ENCODE measurements at regions not wholly inside any gene's neighbourhood (a gene's known extent, or its start where the extent isn't known, plus 50 kb on each side); places are given as distances from the start of the nearest gene placed in this dataset.
A peak's percentile ranks its signal among the peaks of the same experiment; 100 is the strongest.

GRCh38 chr20:4507288-4507719 lies 179.0 kb upstream of the PRNP start:
- H3K9me3 Mint-ChIP-seq (ENCODE audit: unreplicated experiment): peaks cover 4% of the 10 kb centered on the region
- peaks cover 13% of the 10 kb centered on the region for H3K4me1 Mint-ChIP-seq (ENCODE audit: unreplicated experiment)
- no peak overlapping the region for H3K4me3 Mint-ChIP-seq (ENCODE audit: unreplicated experiment)
- no peaks in the 10 kb centered on the region for H3K27me3 Mint-ChIP-seq (ENCODE audit: unreplicated experiment)
- peak overlapping the region; percentile 6 for H3K27ac Mint-ChIP-seq (ENCODE audit: unreplicated experiment)
- no peak for DNase-seq (ENCODE audit: extremely low spot score, unreplicated experiment)
- TF ChIP-seq, protein P1, sequence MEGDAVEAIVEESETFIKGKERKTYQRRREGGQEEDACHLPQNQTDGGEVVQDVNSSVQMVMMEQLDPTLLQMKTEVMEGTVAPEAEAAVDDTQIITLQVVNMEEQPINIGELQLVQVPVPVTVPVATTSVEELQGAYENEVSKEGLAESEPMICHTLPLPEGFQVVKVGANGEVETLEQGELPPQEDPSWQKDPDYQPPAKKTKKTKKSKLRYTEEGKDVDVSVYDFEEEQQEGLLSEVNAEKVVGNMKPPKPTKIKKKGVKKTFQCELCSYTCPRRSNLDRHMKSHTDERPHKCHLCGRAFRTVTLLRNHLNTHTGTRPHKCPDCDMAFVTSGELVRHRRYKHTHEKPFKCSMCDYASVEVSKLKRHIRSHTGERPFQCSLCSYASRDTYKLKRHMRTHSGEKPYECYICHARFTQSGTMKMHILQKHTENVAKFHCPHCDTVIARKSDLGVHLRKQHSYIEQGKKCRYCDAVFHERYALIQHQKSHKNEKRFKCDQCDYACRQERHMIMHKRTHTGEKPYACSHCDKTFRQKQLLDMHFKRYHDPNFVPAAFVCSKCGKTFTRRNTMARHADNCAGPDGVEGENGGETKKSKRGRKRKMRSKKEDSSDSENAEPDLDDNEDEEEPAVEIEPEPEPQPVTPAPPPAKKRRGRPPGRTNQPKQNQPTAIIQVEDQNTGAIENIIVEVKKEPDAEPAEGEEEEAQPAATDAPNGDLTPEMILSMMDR (IDR thresholded peaks at IDR 0.05): no peak
- no peaks in the 10 kb centered on the region for H3K36me3 Mint-ChIP-seq (ENCODE audit: unreplicated experiment)

DNA sequence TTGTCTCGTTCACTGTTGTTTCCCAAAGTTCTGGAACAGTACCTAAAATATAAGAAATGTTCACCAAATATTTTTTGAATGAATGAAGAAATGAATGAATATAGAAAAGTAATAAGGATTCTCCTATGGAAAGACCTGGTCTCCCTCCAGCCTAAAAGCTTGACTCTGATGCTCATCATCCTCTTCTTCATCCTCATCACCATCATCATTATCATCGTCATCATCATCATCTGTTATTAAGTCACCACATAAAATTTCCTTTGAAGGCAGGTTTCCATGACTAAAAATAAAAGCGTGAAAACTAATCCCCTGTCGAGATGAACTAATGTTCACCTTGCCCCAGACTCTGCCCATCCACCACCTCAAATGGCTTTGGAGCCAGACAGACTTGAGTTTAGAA lies 181.4 kb upstream of the PRNP start:
- H3K36me3 Mint-ChIP-seq (ENCODE audit: unreplicated experiment): no peaks in the 10 kb centered on the region
- H3K4me3 Mint-ChIP-seq (ENCODE audit: unreplicated experiment): no peak overlapping the region
- H3K27ac Mint-ChIP-seq (ENCODE audit: unreplicated experiment): no peak overlapping the region
- peaks cover 9% of the 10 kb centered on the region for H3K4me1 Mint-ChIP-seq (ENCODE audit: unreplicated experiment)
- peaks cover 4% of the 10 kb centered on the region for H3K9me3 Mint-ChIP-seq (ENCODE audit: unreplicated experiment)
- TF ChIP-seq, protein P1 (IDR thresholded peaks at IDR 0.05): no peak
- DNase-seq (ENCODE audit: extremely low spot score, unreplicated experiment): no peak
- no peaks in the 10 kb centered on the region for H3K27me3 Mint-ChIP-seq (ENCODE audit: unreplicated experiment)

DNA sequence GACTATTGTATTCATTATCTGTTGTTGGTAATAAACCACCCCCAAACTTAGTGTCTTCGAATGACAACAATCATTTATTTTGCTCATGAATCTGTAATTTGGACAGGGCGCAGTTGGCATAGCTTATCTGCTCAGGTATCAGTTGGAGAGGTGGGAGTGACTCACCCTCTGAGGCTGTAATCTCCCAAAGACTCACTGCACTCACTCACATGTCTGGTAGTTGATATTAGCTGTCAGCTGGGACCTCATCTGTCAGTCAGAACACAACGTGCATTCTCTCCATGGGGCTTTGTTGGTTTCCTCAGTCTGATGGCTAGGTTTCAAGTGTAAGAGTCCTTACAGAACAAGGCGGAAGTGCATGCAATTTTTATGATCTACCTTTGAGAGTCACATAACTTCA lies 183.5 kb upstream of the PRNP start:
- Mint-ChIP-seq H3K4me1 (ENCODE audit: unreplicated experiment) (peaks cover 8% of the 10 kb centered on the region), H3K27ac (ENCODE audit: unreplicated experiment) (no peak overlapping the region), H3K27me3 (ENCODE audit: unreplicated experiment) (no peaks in the 10 kb centered on the region), H3K9me3 (ENCODE audit: unreplicated experiment) (no peaks in the 10 kb centered on the region), H3K36me3 (ENCODE audit: unreplicated experiment) (no peaks in the 10 kb centered on the region), H3K4me3 (ENCODE audit: unreplicated experiment) (no peak overlapping the region)
- no peak for DNase-seq (ENCODE audit: extremely low spot score, unreplicated experiment)
- TF ChIP-seq, protein P1 (IDR thresholded peaks at IDR 0.05): no peak

GRCh38 chr20:4493386-4493785 lies 192.9 kb upstream of the PRNP start:
- no peaks in the 10 kb centered on the region for H3K27me3 Mint-ChIP-seq (ENCODE audit: unreplicated experiment)
- no peak overlapping the region for H3K4me3 Mint-ChIP-seq (ENCODE audit: unreplicated experiment)
- no peaks in the 10 kb centered on the region for H3K9me3 Mint-ChIP-seq (ENCODE audit: unreplicated experiment)
- no peak for DNase-seq (ENCODE audit: extremely low spot score, unreplicated experiment)
- TF ChIP-seq, protein P1 (IDR thresholded peaks at IDR 0.05): no peak
- peaks cover 26% of the 10 kb centered on the region for H3K4me1 Mint-ChIP-seq (ENCODE audit: unreplicated experiment)
- no peaks in the 10 kb centered on the region for H3K36me3 Mint-ChIP-seq (ENCODE audit: unreplicated experiment)
- no peak overlapping the region for H3K27ac Mint-ChIP-seq (ENCODE audit: unreplicated experiment)

DNA sequence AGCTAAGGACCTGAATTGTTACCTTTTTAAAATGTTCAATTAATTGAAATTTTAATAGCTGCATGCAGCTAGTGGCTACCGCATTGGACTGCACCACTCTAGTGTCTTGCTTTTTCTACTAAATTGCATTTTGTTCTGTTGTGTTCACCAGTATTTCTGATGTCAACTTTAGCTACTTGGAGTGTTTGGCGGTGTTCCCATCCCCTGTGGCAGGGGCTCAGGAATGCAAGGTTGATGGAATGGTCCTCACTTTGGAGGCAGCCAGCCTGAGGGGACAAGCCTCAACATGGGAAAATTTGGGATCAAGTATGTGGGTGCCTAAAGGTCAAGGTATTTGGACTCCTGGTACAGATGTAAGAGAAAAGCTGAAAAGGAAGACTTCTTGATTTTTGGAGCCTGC lies 194.6 kb upstream of the PRNP start:
- no peak for DNase-seq (ENCODE audit: extremely low spot score, unreplicated experiment)
- H3K36me3 Mint-ChIP-seq (ENCODE audit: unreplicated experiment): no peaks in the 10 kb centered on the region
- TF ChIP-seq, protein P1 (IDR thresholded peaks at IDR 0.05): no peak
- H3K4me3 Mint-ChIP-seq (ENCODE audit: unreplicated experiment): no peak overlapping the region
- H3K4me1 Mint-ChIP-seq (ENCODE audit: unreplicated experiment): peaks cover 26% of the 10 kb centered on the region
- no peaks in the 10 kb centered on the region for H3K27me3 Mint-ChIP-seq (ENCODE audit: unreplicated experiment)
- no peaks in the 10 kb centered on the region for H3K9me3 Mint-ChIP-seq (ENCODE audit: unreplicated experiment)
- no peak overlapping the region for H3K27ac Mint-ChIP-seq (ENCODE audit: unreplicated experiment)

Data from osteocyte (in vitro differentiated cells).